22Rv1 (cell line): ENCODE measurements at regions not wholly inside any gene's neighbourhood (a gene's known extent, or its start where the extent isn't known, plus 50 kb on each side); places are given as distances from the start of the nearest gene placed in this dataset.

Experiments used
- H3K27ac ChIP-seq: fragments of 450-650 bp; 2 replicates; pipeline ENCODE4 v1.5.1; 2017
- ZFX ChIP-seq: fragments of 450-650 bp; IDR thresholded peaks from 2 replicates; pipeline ENCODE4 v1.6.1; 2017; ENCODE audit warnings: antibody characterized with exemption, borderline replicate concordance
- TF ChIP-seq, protein P1 (sequence below): fragments of 450-650 bp; IDR thresholded peaks from 2 replicates; pipeline ENCODE4 v1.5.1; 2017; ENCODE audit warnings: mild to moderate bottlenecking

DNA sequence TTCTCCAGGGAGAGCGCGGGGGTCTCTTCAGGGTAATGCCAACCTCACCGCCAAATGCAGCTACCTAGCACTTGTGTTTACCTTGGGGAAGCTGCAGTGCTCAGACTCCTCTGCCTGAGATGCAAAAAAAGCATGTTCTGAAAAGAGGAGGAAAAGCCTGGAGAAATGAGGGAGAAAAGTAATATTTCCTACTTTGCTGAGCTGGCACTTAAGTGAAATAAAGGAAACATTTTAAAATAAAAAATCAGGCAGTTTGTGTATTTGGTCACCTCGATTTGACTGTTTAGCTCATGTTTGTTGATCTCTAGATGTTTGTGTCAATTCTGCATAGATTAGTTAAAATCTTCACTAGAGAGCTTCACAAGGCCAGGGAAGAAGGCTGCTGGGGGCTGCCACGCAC, 487.2 kb downstream of the QKI start:
- no peak for TF ChIP-seq ZFX
- TF ChIP-seq, protein P1, sequence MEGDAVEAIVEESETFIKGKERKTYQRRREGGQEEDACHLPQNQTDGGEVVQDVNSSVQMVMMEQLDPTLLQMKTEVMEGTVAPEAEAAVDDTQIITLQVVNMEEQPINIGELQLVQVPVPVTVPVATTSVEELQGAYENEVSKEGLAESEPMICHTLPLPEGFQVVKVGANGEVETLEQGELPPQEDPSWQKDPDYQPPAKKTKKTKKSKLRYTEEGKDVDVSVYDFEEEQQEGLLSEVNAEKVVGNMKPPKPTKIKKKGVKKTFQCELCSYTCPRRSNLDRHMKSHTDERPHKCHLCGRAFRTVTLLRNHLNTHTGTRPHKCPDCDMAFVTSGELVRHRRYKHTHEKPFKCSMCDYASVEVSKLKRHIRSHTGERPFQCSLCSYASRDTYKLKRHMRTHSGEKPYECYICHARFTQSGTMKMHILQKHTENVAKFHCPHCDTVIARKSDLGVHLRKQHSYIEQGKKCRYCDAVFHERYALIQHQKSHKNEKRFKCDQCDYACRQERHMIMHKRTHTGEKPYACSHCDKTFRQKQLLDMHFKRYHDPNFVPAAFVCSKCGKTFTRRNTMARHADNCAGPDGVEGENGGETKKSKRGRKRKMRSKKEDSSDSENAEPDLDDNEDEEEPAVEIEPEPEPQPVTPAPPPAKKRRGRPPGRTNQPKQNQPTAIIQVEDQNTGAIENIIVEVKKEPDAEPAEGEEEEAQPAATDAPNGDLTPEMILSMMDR, result no peak
- H3K27ac ChIP-seq, result no peak overlapping the region

DNA sequence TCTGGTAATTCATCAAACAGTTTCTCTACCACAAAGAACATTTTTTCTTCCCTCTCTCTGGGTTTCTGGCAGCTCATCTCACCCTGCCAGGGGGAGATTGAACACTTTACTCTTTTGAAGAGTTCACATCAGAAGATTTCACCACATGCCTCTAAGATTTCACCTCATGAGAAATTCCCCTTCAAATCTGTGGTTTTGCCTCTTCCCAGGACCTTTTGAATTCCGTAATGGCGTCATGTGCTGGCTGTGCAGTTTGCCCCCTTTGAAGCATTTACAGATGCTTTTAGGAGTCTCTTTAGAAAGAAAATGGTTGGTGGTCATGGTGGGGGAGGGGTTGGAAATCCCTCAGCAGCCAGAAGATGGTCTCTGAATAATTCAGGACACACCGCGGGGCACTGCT, 486.1 kb downstream of the QKI start:
- TF ChIP-seq, protein P1, result no peak
- TF ChIP-seq ZFX, result no peak
- no peak overlapping the region for H3K27ac ChIP-seq

DNA sequence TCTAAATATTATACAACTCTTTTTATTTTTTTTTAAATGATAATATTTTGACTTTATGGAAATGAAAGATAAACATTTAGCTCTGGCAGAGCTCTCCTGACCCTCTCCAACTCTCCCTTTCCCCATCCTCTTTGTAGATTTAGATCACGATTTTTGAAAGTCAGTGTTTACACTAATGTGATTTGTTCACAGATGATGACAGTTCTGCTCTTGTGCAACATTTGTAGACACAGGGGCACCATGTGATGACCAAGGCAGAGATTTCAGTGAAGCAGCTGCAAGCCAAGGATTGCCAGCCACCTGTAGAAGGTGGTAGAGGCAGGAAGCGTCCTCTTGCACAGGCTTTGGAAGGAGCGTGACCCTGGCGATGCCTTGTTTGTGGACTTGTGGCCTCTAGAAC, 483.2 kb downstream of the QKI start:
- TF ChIP-seq, protein P1, result no peak
- TF ChIP-seq ZFX, result no peak
- no peak overlapping the region for H3K27ac ChIP-seq

DNA sequence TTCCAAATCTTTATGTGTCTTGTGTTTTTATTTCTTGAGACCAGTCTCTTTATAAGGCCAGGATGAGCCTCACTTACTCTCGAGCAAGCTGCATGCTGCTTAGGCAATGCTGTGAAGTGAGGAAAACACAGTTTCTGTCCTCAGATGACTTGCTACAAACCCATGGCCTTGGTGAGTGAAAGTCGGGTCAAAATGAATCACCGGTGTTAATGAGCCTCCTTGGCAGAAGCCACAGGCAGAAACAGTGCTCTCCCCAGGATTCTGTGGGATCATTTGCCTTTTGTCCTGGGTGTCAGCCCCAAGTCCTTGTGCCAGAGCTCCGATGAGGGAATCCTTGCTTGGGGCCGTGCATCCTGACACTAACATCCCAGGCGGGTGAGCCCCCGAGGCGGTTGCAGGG, 482.5 kb downstream of the QKI start:
- no peak overlapping the region for H3K27ac ChIP-seq
- TF ChIP-seq, protein P1, result no peak
- TF ChIP-seq ZFX, result no peak

DNA sequence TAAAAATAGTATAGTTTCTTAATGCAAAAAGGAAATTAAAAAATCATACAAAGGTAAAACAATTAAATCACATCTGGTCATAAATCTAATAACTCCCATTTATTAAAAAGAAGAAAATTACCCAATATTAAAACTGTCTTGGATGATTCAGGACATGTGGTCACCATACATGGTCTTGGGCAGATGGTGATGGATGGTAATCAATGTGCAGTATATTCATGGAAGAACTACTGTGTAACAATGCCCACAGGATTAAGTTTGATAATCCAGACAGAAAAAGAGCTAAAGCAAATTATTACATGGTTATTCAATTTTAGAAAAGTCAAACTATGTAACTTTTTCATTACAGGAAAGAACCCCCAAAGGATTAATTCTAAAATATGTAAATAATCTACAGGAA, 480.6 kb downstream of the QKI start:
- H3K27ac ChIP-seq, result no peak overlapping the region
- no peak for TF ChIP-seq ZFX

DNA sequence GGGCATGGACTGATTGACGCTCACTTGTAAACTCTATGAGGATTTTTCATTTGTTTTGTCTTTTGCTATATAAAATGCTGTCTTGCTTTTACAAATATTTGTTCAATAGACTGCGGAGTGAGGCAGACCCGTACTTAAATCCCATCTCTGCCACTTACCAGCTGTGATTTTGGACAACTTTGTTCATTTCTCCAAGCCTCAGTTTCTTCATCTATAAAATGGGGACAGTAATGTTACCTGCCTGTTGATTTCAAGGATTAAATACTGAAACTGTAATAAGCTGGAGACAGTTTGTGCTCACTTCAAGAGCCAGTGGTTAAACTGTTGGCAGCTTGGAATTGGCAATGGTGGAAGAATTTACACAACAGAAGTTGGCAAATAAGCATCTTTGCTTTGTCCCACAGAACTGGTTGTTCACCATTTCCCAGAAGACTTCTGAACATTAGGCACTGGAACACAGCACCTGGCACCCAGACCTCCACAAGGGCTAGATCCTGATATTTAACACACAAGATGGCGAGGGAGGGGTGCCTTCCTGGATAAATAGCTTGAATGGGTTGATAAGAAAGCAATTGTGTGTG, 479.2 kb downstream of the QKI start:
- no peak overlapping the region for H3K27ac ChIP-seq
- TF ChIP-seq, protein P1, result no peak

DNA sequence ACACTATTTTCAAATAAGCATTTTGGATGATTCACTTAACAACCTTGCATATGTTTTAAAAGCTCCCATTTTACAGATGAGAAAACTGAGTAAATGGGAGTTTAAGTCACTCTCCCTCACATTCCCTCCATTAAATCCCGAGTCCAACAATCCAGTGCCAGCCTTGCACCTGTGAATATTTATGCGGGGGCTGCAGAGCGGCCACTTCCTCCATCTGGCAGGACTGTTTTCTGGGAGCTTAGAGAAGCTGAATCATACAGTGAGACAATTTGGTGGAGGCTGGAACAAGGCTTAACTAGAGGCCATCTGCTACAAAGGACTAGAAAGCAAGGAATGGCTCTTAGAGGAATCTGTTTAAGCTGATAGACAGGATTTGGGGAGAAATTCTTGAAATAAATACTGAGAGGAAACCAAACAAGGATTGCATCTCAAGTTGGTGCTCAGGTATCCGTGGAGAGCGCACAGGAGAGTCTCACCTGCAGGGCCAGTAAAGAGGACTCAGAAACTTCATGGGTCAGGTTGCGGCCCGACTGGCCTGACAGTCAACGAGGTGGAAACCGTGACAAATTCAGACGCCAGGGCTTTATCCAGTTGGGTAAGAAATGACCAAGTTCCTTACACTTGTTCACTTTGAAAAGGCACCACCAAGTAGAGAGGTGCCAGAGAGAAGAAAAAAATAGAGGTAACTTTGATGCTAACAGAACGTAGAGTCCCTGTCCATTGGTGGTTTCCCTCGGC, 478.5 kb downstream of the QKI start:
- TF ChIP-seq, protein P1, result no peak
- no peak for TF ChIP-seq ZFX
- no peak overlapping the region for H3K27ac ChIP-seq
